ENCODE measurements at regions not wholly inside any gene's neighbourhood (a gene's known extent, or its start where the extent isn't known, plus 50 kb on each side); places are given as distances from the start of the nearest gene placed in this dataset.

DNA sequence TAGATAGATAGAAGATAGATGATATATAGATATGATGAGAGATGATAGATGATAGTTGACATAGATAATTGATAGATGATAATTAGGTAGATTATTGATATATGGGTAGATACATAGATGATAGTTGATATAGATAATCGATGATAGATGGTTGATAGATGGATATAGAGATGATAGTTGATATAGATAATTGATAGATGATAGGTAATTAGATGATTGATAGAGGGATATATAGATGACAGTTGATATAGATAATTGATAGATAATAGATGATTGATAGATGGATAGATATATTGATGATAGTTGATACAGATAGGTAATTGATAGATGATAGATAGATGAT, 72.3 kb downstream of the PRR15 start:
- 83 to 100% methylated on average over 1 of the region's 1 CpG for WGBS, 2 experiments (ENCODE audit: extremely low coverage in 1 of 2, insufficient coverage in 1 of 2, insufficient read length in 1 of 2, insufficient replicate concordance in 2 of 2, low coverage in 1 of 2, low lambda C conversion rate in 2 of 2, missing lambda C conversion rate in 1 of 2)
- no peak overlapping the region for H2AFZ ChIP-seq (ENCODE audit: low read length)
- no peaks in the 10 kb centered on the region for H3K36me3 ChIP-seq (ENCODE audit: control insufficient read depth in 2 of 4, insufficient read depth in 4 of 4, low read length in 3 of 4)
- no peaks in the 10 kb centered on the region for H3K79me2 ChIP-seq (ENCODE audit: control insufficient read depth in 1 of 2, insufficient read depth in 2 of 2, low read length in 2 of 2)
- no peak overlapping the region for H2BK12ac ChIP-seq (ENCODE audit: low read depth, low read length)
- H3K9ac ChIP-seq (replicated peaks in 1 of 4; ENCODE audit: extremely low read depth in 1 of 4, low read depth in 3 of 4, low read length in 3 of 4), result no peak overlapping the region
- ChIA-PET CTCF (ENCODE audit: partially characterized antibody) (interaction anchor here (0.6 to 3.5 kb wide), 17 partner anchors 11 to 1534 kb away, joined by 3 to 32 read pairs (median 3); no protein-coding TSS in a partner anchor), POLR2A (ENCODE audit: partially characterized antibody) (no interaction called here)
- H2BK120ac ChIP-seq (replicated peaks; ENCODE audit: low read depth, low read length), result no peak overlapping the region
- no peak overlapping the region for H3K56ac ChIP-seq (replicated peaks; ENCODE audit: insufficient read length, low read depth, low read length)
- H3K27ac ChIP-seq (ENCODE audit: low read depth, low read length), result no peak overlapping the region
- H3K79me1 ChIP-seq (ENCODE audit: low read depth, low read length), result no peaks in the 10 kb centered on the region
- no peaks in the 10 kb centered on the region; a peak in 1 of 7 replicates for H3K4me1 ChIP-seq (replicated peaks in 1 of 4; ENCODE audit: control insufficient read depth in 3 of 4, insufficient read depth in 4 of 4, low read length in 3 of 4)
- DNase-seq (ENCODE audit: low read depth in 1 of 2, low spot score in 2 of 2) (no peak), FAIRE-seq (no peak)
- no peak overlapping the region for H2BK15ac ChIP-seq (ENCODE audit: low read length)
- no peak overlapping the region for H3K4me2 ChIP-seq (ENCODE audit: insufficient read depth in 1 of 2, low read depth in 2 of 2, low read length in 2 of 2)
- H3K23me2 ChIP-seq (ENCODE audit: low read depth, low read length), result no peaks in the 10 kb centered on the region
- H4K5ac ChIP-seq (ENCODE audit: insufficient read length, low read depth, low read length), result no peak overlapping the region
- H3K14ac ChIP-seq (ENCODE audit: insufficient read length), result no peak overlapping the region
- no peak overlapping the region for H2AK5ac ChIP-seq (ENCODE audit: low read depth, low read length)
- no peak overlapping the region for H2BK20ac ChIP-seq (ENCODE audit: low read length)
- H4K8ac ChIP-seq (ENCODE audit: extremely low read depth, insufficient read depth, low read length), result no peak overlapping the region
- no peaks in the 10 kb centered on the region for H4K20me1 ChIP-seq (replicated peaks in 1 of 2; ENCODE audit: control insufficient read depth in 1 of 2, insufficient read depth in 2 of 2, low read length in 2 of 2)
- H2BK5ac ChIP-seq (ENCODE audit: low read depth, low read length), result no peak overlapping the region
- H3K27me3 ChIP-seq (replicated peaks in 1 of 4; ENCODE audit: control insufficient read depth in 3 of 4, extremely low read depth in 1 of 4, insufficient read depth in 3 of 4, low read length in 3 of 4), result no peaks in the 10 kb centered on the region
- H3K4me3 ChIP-seq (ENCODE audit: extremely low read depth in 1 of 4, insufficient read depth in 2 of 4, low read depth in 3 of 4, low read length in 4 of 4), result no peak overlapping the region
- no peak overlapping the region for H3K18ac ChIP-seq (ENCODE audit: extremely low read depth, low read length)
- no peak overlapping the region for H3K23ac ChIP-seq (ENCODE audit: insufficient read length)
- H3K9me3 ChIP-seq (ENCODE audit: insufficient read depth in 2 of 2, low read depth in 1 of 2, low read length in 1 of 2), result no peaks in the 10 kb centered on the region
- no peak overlapping the region for H4K91ac ChIP-seq (replicated peaks; ENCODE audit: insufficient read length, low read length)
- no peak overlapping the region for H3K4ac ChIP-seq (replicated peaks; ENCODE audit: insufficient read length, low read depth, low read length)
- TF ChIP-seq KDM4A (IDR thresholded peaks at IDR 0.05; ENCODE audit: low read depth, low read length, severe bottlenecking) (no peak), BCL11A (IDR thresholded peaks at IDR 0.05; ENCODE audit: low read depth in 2 of 2, low read length in 2 of 2) (no peak), CREB1 (IDR thresholded peaks at IDR 0.05) (no peak), SIRT6 (IDR thresholded peaks at IDR 0.05; ENCODE audit: low read length) (no peak), TAF1 (IDR thresholded peaks at IDR 0.05; ENCODE audit: low read depth, low read length) (no peak), FOSL1 (IDR thresholded peaks at IDR 0.05; ENCODE audit: insufficient read depth, low read depth, low read length) (no peak), ZNF274 (IDR thresholded peaks at IDR 0.05; ENCODE audit: borderline replicate concordance, extremely low read depth, low read length) (no peak)
